Natural killer cell (primary cell): ENCODE measurements at regions not wholly inside any gene's neighbourhood (a gene's known extent, or its start where the extent isn't known, plus 50 kb on each side); places are given as distances from the start of the nearest gene placed in this dataset.
"Not testable (repeated sequence)": the region's sequence is repeated elsewhere in the genome, so short reads cannot be mapped to it uniquely, and the experiment has no call there.

ENCODE experiments used
- ATAC-seq, 3 donors: fragments of 150-1000 bp in 2 of 3; fragments of 200-7000 bp in 1 of 3; cut with Tn5 transposase; 1 replicate in 1 of 3; 2 replicates in 2 of 3; pipeline ENCODE4 v1.10.0; 2021; ENCODE audit warnings: mild to moderate bottlenecking in 2 of 3, moderate library complexity in 2 of 3
- DNase-seq, 2 donors: peaks; one replicate each; pipeline versions ENCODE4 v3.0.0 to v3.0.0-alpha.2; 2013 to 2021; ENCODE audit warnings: mixed read lengths in 1 of 2
- H3K27ac ChIP-seq: one replicate; pipeline ENCODE4 v1.5.1; 2013; ENCODE audit warnings: mild to moderate bottlenecking, low read length
- H3K27me3 ChIP-seq: one replicate; pipeline ENCODE4 v1.6.1; 2013; ENCODE audit warnings: low read length; ENCODE audit not compliant: control insufficient read depth, insufficient read depth
- H3K36me3 ChIP-seq: one replicate; pipeline ENCODE4 v1.6.1; 2013; ENCODE audit warnings: low read length; ENCODE audit not compliant: control insufficient read depth, insufficient read depth
- H3K4me1 ChIP-seq: one replicate; pipeline ENCODE4 v1.6.1; 2013; ENCODE audit warnings: low read length; ENCODE audit not compliant: control insufficient read depth, insufficient read depth
- H3K4me3 ChIP-seq: one replicate; pipeline ENCODE4 v1.5.1; 2013; ENCODE audit warnings: low read length
- H3K9me3 ChIP-seq: one replicate; pipeline ENCODE4 v1.6.1; 2013; ENCODE audit warnings: low read length; ENCODE audit not compliant: control insufficient read depth, insufficient read depth
- H3K27ac Mint-ChIP-seq, 2 donors: one replicate each; pipeline ENCODE4 v1.8.0; 2022; ENCODE audit warnings: mild to moderate bottlenecking in 2 of 2, mixed read lengths in 2 of 2, moderate library complexity in 1 of 2
- H3K27me3 Mint-ChIP-seq, 2 donors: one replicate each; pipeline ENCODE4 v1.8.0; 2022; ENCODE audit warnings: low read depth in 2 of 2, mixed read lengths in 2 of 2
- H3K36me3 Mint-ChIP-seq: one replicate; pipeline ENCODE4 v1.8.0; 2022; ENCODE audit warnings: mixed read lengths
- H3K4me1 Mint-ChIP-seq, 2 donors: one replicate each; pipeline ENCODE4 v1.8.0; 2022; ENCODE audit warnings: mixed read lengths in 2 of 2
- H3K4me3 Mint-ChIP-seq: one replicate; pipeline ENCODE4 v1.8.0; 2022; ENCODE audit warnings: mild to moderate bottlenecking, moderate library complexity, mixed read lengths
- H3K9me3 Mint-ChIP-seq, 2 donors: one replicate each; pipeline ENCODE4 v1.8.0; 2022; ENCODE audit warnings: mixed read lengths in 2 of 2
- WGBS: methylation state at CpG from one replicate; pipeline ENCODE4 v1.1.7; 2013; ENCODE audit warnings: missing lambda C conversion rate; ENCODE audit not compliant: insufficient coverage; 5-methylcytosine and 5-hydroxymethylcytosine counted together
- intact Hi-C: fragments of 100-400 bp; cut with micrococcal nuclease; formaldehyde crosslinking; loops from one replicate; pipeline ENCODE4 v1.14.2; 2022

- not testable (repeated sequence) for H3K27me3 Mint-ChIP-seq
These were observed 77.8 kb downstream of the LIMS4 start for GRCh38 chr2:110394769-110395168.

DNA sequence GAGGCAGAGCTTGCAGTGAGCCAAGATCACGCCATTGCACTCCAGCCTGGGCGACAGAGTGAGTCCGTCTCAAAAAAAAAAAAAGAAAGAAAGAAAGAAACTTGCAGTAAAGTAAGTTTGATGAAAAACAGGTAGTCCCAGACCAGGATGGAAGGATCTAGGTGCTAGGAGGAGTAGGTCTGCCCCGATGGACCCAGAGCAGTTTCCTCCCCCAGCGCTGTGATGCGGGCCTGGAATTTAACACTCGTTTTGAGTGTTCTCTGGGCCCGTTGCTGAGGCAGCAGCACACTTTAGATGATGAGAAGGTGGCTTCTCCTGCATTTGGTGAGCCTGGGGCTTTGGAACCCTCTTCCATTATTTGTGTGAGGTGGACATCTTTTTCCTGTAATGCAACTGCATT is 80.2 kb downstream of the LIMS4 start:
- H3K4me3 Mint-ChIP-seq, H3K36me3 Mint-ChIP-seq, intact Hi-C loops, H3K4me3 ChIP-seq, DNase-seq, H3K4me1 ChIP-seq, H3K9me3 ChIP-seq, H3K27ac Mint-ChIP-seq, H3K27me3 Mint-ChIP-seq, H3K27me3 ChIP-seq, ATAC-seq, H3K27ac ChIP-seq, H3K4me1 Mint-ChIP-seq, H3K9me3 Mint-ChIP-seq, H3K36me3 ChIP-seq: not testable (repeated sequence)
- WGBS: no CpG with 5 or more reads among the region's 8 CpGs

More at GRCh38 chr2:110394769-110395168, 77.8 kb downstream of the LIMS4 start:
- DNase-seq, intact Hi-C loops, ATAC-seq, H3K9me3 ChIP-seq, H3K4me1 ChIP-seq, H3K36me3 ChIP-seq, H3K4me3 Mint-ChIP-seq, H3K4me1 Mint-ChIP-seq, H3K4me3 ChIP-seq, H3K27me3 ChIP-seq, H3K36me3 Mint-ChIP-seq, H3K9me3 Mint-ChIP-seq, H3K27ac Mint-ChIP-seq, H3K27ac ChIP-seq: not testable (repeated sequence)
- no CpG with 5 or more reads among the region's 2 CpGs for WGBS

- no CpG with 5 or more reads among the region's 5 CpGs for WGBS
- H3K27me3 Mint-ChIP-seq, H3K27ac ChIP-seq, H3K27ac Mint-ChIP-seq, H3K4me3 ChIP-seq, H3K4me1 Mint-ChIP-seq, H3K9me3 ChIP-seq, intact Hi-C loops, ATAC-seq, H3K4me1 ChIP-seq, H3K36me3 ChIP-seq, DNase-seq, H3K36me3 Mint-ChIP-seq, H3K9me3 Mint-ChIP-seq, H3K27me3 ChIP-seq, H3K4me3 Mint-ChIP-seq: not testable (repeated sequence)
These were observed 81.6 kb downstream of the LIMS4 start for GRCh38 chr2:110391035-110391418.

DNA sequence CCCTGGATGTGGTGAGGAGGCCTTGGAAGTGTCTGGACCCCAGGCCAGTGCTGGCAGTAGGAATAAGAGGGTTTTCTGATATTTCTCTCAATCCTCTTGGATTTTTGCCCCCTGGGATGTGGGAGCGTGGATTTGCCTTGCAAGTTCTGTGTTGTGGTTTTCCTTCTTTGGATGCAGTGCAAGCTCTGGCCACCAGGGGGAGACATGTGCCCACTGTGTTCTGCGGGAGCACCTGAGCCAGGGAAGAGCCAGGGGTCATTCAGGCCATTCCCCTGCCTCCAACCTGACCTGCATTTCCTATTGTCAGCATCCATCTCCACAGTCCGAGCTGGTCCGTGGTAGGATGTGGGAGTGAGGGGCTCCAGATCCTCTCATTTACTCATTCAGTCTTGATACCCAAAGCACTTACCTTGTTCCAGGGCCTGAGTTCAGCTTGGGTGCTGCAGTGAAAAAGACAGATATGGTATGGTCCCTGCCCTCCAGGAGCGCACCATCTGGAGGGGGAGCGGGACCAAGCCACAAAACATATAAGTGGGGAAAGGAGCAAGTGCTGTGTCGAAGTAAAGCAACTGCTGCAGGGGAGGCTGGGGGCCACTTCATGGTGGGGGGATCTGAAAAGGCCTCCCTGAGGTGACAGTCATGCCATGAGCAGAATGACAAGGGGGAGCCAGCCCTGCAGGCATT is 82.1 kb downstream of the LIMS4 start:
- H3K4me3 Mint-ChIP-seq, H3K9me3 ChIP-seq, intact Hi-C loops, H3K4me3 ChIP-seq, H3K36me3 ChIP-seq, H3K27ac ChIP-seq, H3K4me1 ChIP-seq, H3K9me3 Mint-ChIP-seq, H3K27me3 Mint-ChIP-seq, H3K27ac Mint-ChIP-seq, H3K36me3 Mint-ChIP-seq, H3K4me1 Mint-ChIP-seq, H3K27me3 ChIP-seq: not testable (repeated sequence)
- peak in 1 of 2 donors; percentile 1 for DNase-seq
- 91% methylated on average over 3 of the region's 7 CpGs for WGBS
- ATAC-seq: peak in 2 of 3 donors; percentile 55 to 76

- H3K4me1 Mint-ChIP-seq, H3K4me3 Mint-ChIP-seq, H3K27me3 ChIP-seq, H3K27ac ChIP-seq, H3K27ac Mint-ChIP-seq, intact Hi-C loops, ATAC-seq, H3K36me3 ChIP-seq, H3K4me3 ChIP-seq, H3K4me1 ChIP-seq, H3K27me3 Mint-ChIP-seq, H3K9me3 ChIP-seq, DNase-seq, H3K9me3 Mint-ChIP-seq, H3K36me3 Mint-ChIP-seq: not testable (repeated sequence)
- WGBS: 87% methylated on average over 5 of the region's 12 CpGs
These were observed 85.6 kb downstream of the LIMS4 start for GRCh38 chr2:110387044-110387443.

DNA sequence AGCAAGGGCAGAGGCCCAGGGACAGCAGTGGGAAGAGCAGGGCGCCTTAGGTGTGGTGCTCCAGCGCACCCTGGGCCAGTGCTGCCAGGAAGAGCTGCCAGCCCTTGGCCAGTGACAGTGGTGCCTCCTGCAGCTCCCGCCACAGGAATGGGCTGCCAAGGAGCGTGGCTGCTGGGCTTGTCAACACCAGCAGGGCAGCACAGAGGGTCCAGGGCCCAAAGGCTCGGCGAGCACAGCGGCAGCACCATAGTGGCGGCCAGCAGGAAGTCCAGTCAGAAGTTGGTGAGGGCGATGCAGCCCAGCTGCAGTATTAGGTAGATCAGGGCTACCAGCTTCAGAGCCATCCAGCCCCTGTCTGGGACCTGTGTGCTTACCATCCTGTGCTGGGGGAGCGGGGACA is 86.1 kb downstream of the LIMS4 start:
- H3K36me3 Mint-ChIP-seq: not testable (repeated sequence)
- WGBS: 90% methylated on average over 4 of the region's 10 CpGs

GRCh38 chr2:110384736-110385119 is 87.9 kb downstream of the LIMS4 start:
- intact Hi-C loops, H3K4me3 Mint-ChIP-seq, H3K4me1 ChIP-seq, H3K9me3 ChIP-seq, H3K27me3 ChIP-seq, H3K36me3 Mint-ChIP-seq, H3K27ac ChIP-seq, H3K27me3 Mint-ChIP-seq, DNase-seq, H3K4me1 Mint-ChIP-seq, H3K4me3 ChIP-seq, H3K36me3 ChIP-seq, ATAC-seq, H3K9me3 Mint-ChIP-seq, H3K27ac Mint-ChIP-seq: not testable (repeated sequence)
- WGBS: no CpG with 5 or more reads among the region's 13 CpGs

More for the DNA sequence above, 86.1 kb downstream of the LIMS4 start:
- H3K27me3 Mint-ChIP-seq, H3K27ac ChIP-seq, H3K9me3 Mint-ChIP-seq, ATAC-seq, H3K4me3 ChIP-seq, H3K36me3 ChIP-seq, H3K4me1 Mint-ChIP-seq, H3K27me3 ChIP-seq, H3K9me3 ChIP-seq, H3K27ac Mint-ChIP-seq, H3K4me1 ChIP-seq, intact Hi-C loops, H3K4me3 Mint-ChIP-seq, DNase-seq: not testable (repeated sequence)

DNA sequence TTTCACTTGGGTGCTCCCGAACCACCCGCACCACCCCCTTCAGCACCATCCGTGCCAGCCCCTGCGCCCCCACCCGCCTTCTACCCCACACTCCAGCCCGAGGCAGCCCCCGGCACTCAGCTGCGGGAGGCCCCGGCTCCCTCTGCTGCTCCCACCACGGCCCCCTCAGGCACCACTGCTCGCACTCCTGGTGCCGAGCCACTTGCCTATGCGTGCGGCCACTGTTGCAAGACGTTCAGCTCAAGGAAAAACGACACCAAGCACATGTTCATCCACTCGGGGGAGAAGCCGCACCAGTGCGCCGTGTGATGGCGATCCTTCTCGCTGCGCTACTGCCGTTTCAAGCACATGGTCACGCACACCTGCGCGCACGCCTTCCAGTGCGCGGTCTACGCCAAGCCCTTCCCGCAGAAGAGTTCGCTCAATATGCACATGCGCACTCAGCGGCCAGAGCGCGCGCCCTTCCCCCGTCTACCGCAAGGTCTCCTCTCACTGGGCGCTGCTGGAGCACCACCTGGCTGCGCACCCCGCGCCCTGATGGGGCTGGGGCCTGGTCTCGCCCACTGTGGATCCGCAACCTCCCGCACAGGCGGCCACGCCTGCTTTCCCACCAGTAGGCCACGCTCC is 88.4 kb downstream of the LIMS4 start:
- H3K9me3 ChIP-seq, ATAC-seq, H3K4me3 Mint-ChIP-seq, H3K36me3 Mint-ChIP-seq, H3K27me3 Mint-ChIP-seq, H3K27ac ChIP-seq, H3K27me3 ChIP-seq, intact Hi-C loops, H3K9me3 Mint-ChIP-seq, H3K36me3 ChIP-seq, H3K4me1 ChIP-seq, H3K4me3 ChIP-seq, DNase-seq, H3K27ac Mint-ChIP-seq, H3K4me1 Mint-ChIP-seq: not testable (repeated sequence)
- WGBS: no CpG with 5 or more reads among the region's 50 CpGs
